Activated CD8-positive, alpha-beta T cell treated with anti-CD3 and anti-CD28 coated beads for 36 hours (primary cell): ENCODE measurements at regions not wholly inside any gene's neighbourhood (a gene's known extent, or its start where the extent isn't known, plus 50 kb on each side); places are given as distances from the start of the nearest gene placed in this dataset.

Source experiments
- ATAC-seq: fragments of 200-7000 bp; cut with Tn5 transposase; one replicate; pipeline ENCODE4 v1.10.0; 2021; ENCODE audit warnings: mild to moderate bottlenecking, moderate library complexity
- CTCF ChIA-PET: fragments of 350-600 bp; sonication (Branson Sonifier 250); formaldehyde crosslinking; loops from one replicate; lab custom pipeline; 2021; ENCODE audit warnings: antibody characterized with exemption; lab: Charles Lee
- POLR2A ChIA-PET: fragments of 350-600 bp; sonication (Branson Sonifier 250); formaldehyde crosslinking; loops from one replicate; lab custom pipeline; 2021; ENCODE audit warnings: antibody characterized with exemption; lab: Charles Lee
- DNase-seq: peaks from one replicate; pipeline ENCODE4 v3.0.0-alpha.2; 2020
- H3K27ac Mint-ChIP-seq: one replicate; pipeline ENCODE4 v1.8.0; 2021; ENCODE audit warnings: mild to moderate bottlenecking, mixed read lengths
- H3K27me3 Mint-ChIP-seq: one replicate; pipeline ENCODE4 v1.8.0; 2021; ENCODE audit warnings: mixed read lengths
- H3K36me3 Mint-ChIP-seq: one replicate; pipeline ENCODE4 v1.8.0; 2021; ENCODE audit warnings: low read depth, mixed read lengths
- H3K4me1 Mint-ChIP-seq: one replicate; pipeline ENCODE4 v1.8.0; 2021; ENCODE audit warnings: low read depth, mixed read lengths
- H3K4me3 Mint-ChIP-seq: one replicate; pipeline ENCODE4 v1.8.0; 2021; ENCODE audit warnings: mild to moderate bottlenecking, moderate library complexity, mixed read lengths
- H3K9me3 Mint-ChIP-seq: one replicate; pipeline ENCODE4 v1.8.0; 2021; ENCODE audit warnings: mixed read lengths
- CTCF ChIP-seq: fragments of 200-600 bp; IDR thresholded peaks from one replicate; pipeline ENCODE4 v1.8.0; 2022; ENCODE audit warnings: antibody characterized with exemption, mild to moderate bottlenecking
- intact Hi-C: fragments of 100-400 bp; cut with micrococcal nuclease; formaldehyde crosslinking; loops from one replicate; pipeline ENCODE4 v1.10.0; 2022

GRCh38 chr15:62558640-62559380, 393.7 kb upstream of the C2CD4B start:
- ATAC-seq = no peak
- no peaks in the 10 kb centered on the region for H3K4me1 Mint-ChIP-seq
- no peak for DNase-seq
- intact Hi-C loops = no loop called here
- POLR2A ChIA-PET = interaction anchor here (0.9 kb wide), 1 partner anchor 9 kb away, joined by 3 read pairs; no protein-coding TSS in a partner anchor
- H3K36me3 Mint-ChIP-seq = no peaks in the 10 kb centered on the region
- H3K27me3 Mint-ChIP-seq = peaks cover 11% of the 10 kb centered on the region
- H3K27ac Mint-ChIP-seq = no peak overlapping the region
- no peaks in the 10 kb centered on the region for H3K9me3 Mint-ChIP-seq
- H3K4me3 Mint-ChIP-seq = no peak overlapping the region
- no peak for TF ChIP-seq CTCF
- CTCF ChIA-PET = interaction anchor here (1.2 kb wide), 1 partner anchor 9 kb away, joined by 4 read pairs; no protein-coding TSS in a partner anchor

GRCh38 chr15:62559381-62559733, 394.3 kb upstream of the C2CD4B start:
- no peaks in the 10 kb centered on the region for H3K36me3 Mint-ChIP-seq
- H3K9me3 Mint-ChIP-seq = no peaks in the 10 kb centered on the region
- no peak overlapping the region for H3K27ac Mint-ChIP-seq
- no peaks in the 10 kb centered on the region for H3K4me1 Mint-ChIP-seq
- H3K4me3 Mint-ChIP-seq = no peak overlapping the region
- ChIA-PET CTCF (no interaction called here), POLR2A (no interaction called here)
- intact Hi-C loops = no loop called here
- DNase-seq (no peak), ATAC-seq (no peak)
- H3K27me3 Mint-ChIP-seq = peaks cover 11% of the 10 kb centered on the region
- no peak for TF ChIP-seq CTCF

GRCh38 chr15:62561059-62561519, 396.0 kb upstream of the C2CD4B start:
- H3K9me3 Mint-ChIP-seq = no peaks in the 10 kb centered on the region
- H3K27me3 Mint-ChIP-seq = peaks cover 13% of the 10 kb centered on the region
- H3K36me3 Mint-ChIP-seq = no peaks in the 10 kb centered on the region
- no peaks in the 10 kb centered on the region for H3K4me1 Mint-ChIP-seq
- no peak for TF ChIP-seq CTCF
- no peak for DNase-seq
- H3K4me3 Mint-ChIP-seq = no peak overlapping the region
- H3K27ac Mint-ChIP-seq = no peak overlapping the region
- CTCF ChIA-PET = no interaction called here
- ATAC-seq = no peak
- intact Hi-C loops = no loop called here
- POLR2A ChIA-PET = no interaction called here

- CTCF ChIA-PET = no interaction called here
- Mint-ChIP-seq H3K36me3 (no peaks in the 10 kb centered on the region), H3K4me1 (no peaks in the 10 kb centered on the region), H3K27me3 (peaks cover 13% of the 10 kb centered on the region), H3K9me3 (no peaks in the 10 kb centered on the region), H3K4me3 (no peak overlapping the region), H3K27ac (no peak overlapping the region)
- ATAC-seq = no peak
- intact Hi-C loops = no loop called here
- DNase-seq = no peak
- TF ChIP-seq CTCF = no peak
- POLR2A ChIA-PET = no interaction called here
Measured at GRCh38 chr15:62561571-62561970, 396.5 kb upstream of the C2CD4B start.

GRCh38 chr15:62564886-62565633, 400.0 kb upstream of the C2CD4B start:
- POLR2A ChIA-PET = interaction anchor here (0.6 kb wide), 1 partner anchor 241 kb away, joined by 3 read pairs; no protein-coding TSS in a partner anchor
- CTCF ChIA-PET = no interaction called here
- TF ChIP-seq CTCF = no peak
- Mint-ChIP-seq H3K4me1 (no peaks in the 10 kb centered on the region), H3K27ac (no peak overlapping the region), H3K9me3 (no peaks in the 10 kb centered on the region), H3K36me3 (no peaks in the 10 kb centered on the region), H3K4me3 (no peak overlapping the region), H3K27me3 (peaks cover 10% of the 10 kb centered on the region)
- intact Hi-C loops = no loop called here
- ATAC-seq = no peak
- no peak for DNase-seq
